IMR-90 (cell line): ENCODE measurements at regions not wholly inside any gene's neighbourhood (a gene's known extent, or its start where the extent isn't known, plus 50 kb on each side); places are given as distances from the start of the nearest gene placed in this dataset.

Experiments
- ATAC-seq: fragments of 200-7000 bp; cut with Tn5 transposase; 2 replicates; pipeline ENCODE4 v1.9.1; 2020; ENCODE audit warnings: low read depth, mild to moderate bottlenecking, moderate library complexity
- BruUV-seq: library from RNA; stranded (reverse); fragments of 400-500 nt; replicated peaks from 2 replicates; lab custom pipeline; 2021; lab: Mats Ljungman, UMichigan
- CTCF ChIA-PET: fragments of 300-600 bp; formaldehyde crosslinking; extraction: SDS; loops from one replicate; lab custom pipeline; 2021; ENCODE audit warnings: antibody characterized with exemption; lab: Yijun Ruan, JAX
- POLR2A ChIA-PET: fragments of 300-600 bp; sonication (Branson Sonifier 250); formaldehyde crosslinking; loops from one replicate; lab custom pipeline; 2022; ENCODE audit warnings: antibody characterized with exemption; ENCODE audit not compliant: unreplicated experiment; lab: Charles Lee
- DNase-seq: peaks from one replicate; pipeline ENCODE4 v3.0.0; 2013
- H2AFZ ChIP-seq: replicated peaks from 2 replicates; pipeline ENCODE3; 2013; ENCODE audit warnings: low read length, mild to moderate bottlenecking; ENCODE audit not compliant: poor library complexity
- H2AK5ac ChIP-seq: 2 replicates; pipeline ENCODE4 v1.6.1; 2013; ENCODE audit warnings: low read depth, low read length, inconsistent platforms
- H2AK9ac ChIP-seq: replicated peaks from 2 replicates; pipeline ENCODE3; 2013; ENCODE audit warnings: mild to moderate bottlenecking, low read depth, low read length, moderate library complexity; ENCODE audit not compliant: poor library complexity
- H2BK120ac ChIP-seq: 2 replicates; pipeline ENCODE4 v1.6.1; 2013; ENCODE audit warnings: low read depth, low read length, inconsistent platforms
- H2BK15ac ChIP-seq: 3 replicates; pipeline ENCODE4 v1.6.1; 2013; ENCODE audit warnings: low read depth, low read length, inconsistent platforms
- H2BK20ac ChIP-seq: 2 replicates; pipeline ENCODE4 v1.6.1; 2013; ENCODE audit warnings: low read depth, mild to moderate bottlenecking, inconsistent platforms, low read length, moderate library complexity
- H2BK5ac ChIP-seq: 2 replicates; pipeline ENCODE4 v1.6.1; 2013; ENCODE audit warnings: mild to moderate bottlenecking, low read depth, low read length, inconsistent platforms; ENCODE audit not compliant: poor library complexity, severe bottlenecking
- H3K14ac ChIP-seq: replicated peaks from 2 replicates; pipeline ENCODE4 v1.6.1; 2013; ENCODE audit warnings: low read depth, low read length, inconsistent platforms
- H3K18ac ChIP-seq: 2 replicates; pipeline ENCODE4 v1.6.1; 2013; ENCODE audit warnings: low read depth, low read length, control low read depth
- H3K23ac ChIP-seq: 2 replicates; pipeline ENCODE4 v1.6.1; 2013; ENCODE audit warnings: low read depth, low read length, inconsistent platforms
- H3K27ac ChIP-seq: 2 replicates; pipeline ENCODE4 v1.5.1; 2013; ENCODE audit warnings: mild to moderate bottlenecking, control low read depth, low read length; ENCODE audit not compliant: insufficient read depth
- H3K27me3 ChIP-seq: 2 replicates; pipeline ENCODE4 v1.6.1; 2013; ENCODE audit warnings: low read length; ENCODE audit not compliant: control insufficient read depth, insufficient read depth
- H3K36me3 ChIP-seq: 2 replicates; pipeline ENCODE4 v1.6.1; 2013; ENCODE audit warnings: low read length, mixed read lengths; ENCODE audit not compliant: control insufficient read depth, insufficient read depth
- H3K4ac ChIP-seq: 2 replicates; pipeline ENCODE4 v1.6.1; 2013; ENCODE audit warnings: low read depth, low read length, inconsistent platforms
- H3K4me1 ChIP-seq: 2 replicates; pipeline ENCODE4 v1.6.1; 2013; ENCODE audit warnings: low read length, mixed read lengths; ENCODE audit not compliant: control insufficient read depth, insufficient read depth
- H3K4me2 ChIP-seq: 2 replicates; pipeline ENCODE4 v1.6.1; 2013; ENCODE audit warnings: low read depth, mild to moderate bottlenecking, control low read depth, low read length, moderate library complexity
- H3K4me3 ChIP-seq: 2 replicates; pipeline ENCODE4 v1.5.1; 2013; ENCODE audit warnings: low read depth, mild to moderate bottlenecking, control low read depth, low read length, moderate library complexity; ENCODE audit not compliant: insufficient read depth
- H3K56ac ChIP-seq: 2 replicates; pipeline ENCODE4 v1.6.1; 2013; ENCODE audit warnings: low read length, inconsistent platforms; ENCODE audit not compliant: insufficient read depth; ENCODE audit errors: extremely low read depth
- H3K79me1 ChIP-seq, 2 experiments: 2 replicates each; pipeline ENCODE4 v1.6.1; 2013; ENCODE audit warnings: low read length in 2 of 2, inconsistent platforms in 1 of 2, low read depth in 1 of 2
- H3K9ac ChIP-seq: 2 replicates; pipeline ENCODE4 v1.6.1; 2013; ENCODE audit warnings: low read depth, low read length, control low read depth
- H3K9me1 ChIP-seq: 2 replicates; pipeline ENCODE4 v1.6.1; 2013; ENCODE audit warnings: low read length, inconsistent platforms; ENCODE audit not compliant: insufficient read depth
- H3K9me3 ChIP-seq: 2 replicates; pipeline ENCODE4 v1.6.1; 2013; ENCODE audit warnings: low read length; ENCODE audit not compliant: control insufficient read depth, insufficient read depth
- H4K20me1 ChIP-seq: 2 replicates; pipeline ENCODE4 v1.6.1; 2013; ENCODE audit warnings: low read length, inconsistent platforms; ENCODE audit not compliant: insufficient read depth
- H4K5ac ChIP-seq: 2 replicates; pipeline ENCODE4 v1.6.1; 2013; ENCODE audit warnings: mild to moderate bottlenecking, low read depth, low read length, control low read depth
- H4K8ac ChIP-seq, 2 experiments: 2 replicates each; pipeline ENCODE4 v1.6.1; 2013; ENCODE audit warnings: low read depth in 2 of 2, low read length in 2 of 2, control low read depth in 1 of 2, inconsistent platforms in 1 of 2
- H4K91ac ChIP-seq: 2 replicates; pipeline ENCODE4 v1.6.1; 2013; ENCODE audit warnings: low read depth, low read length, inconsistent platforms; ENCODE audit not compliant: insufficient read depth
- CHD1 ChIP-seq: IDR thresholded peaks from 2 replicates; pipeline ENCODE4 v1.6.1; 2012; ENCODE audit warnings: low read depth, low read length, improper control_type of control experiment
- FOS ChIP-seq: fragments of 150-350 bp; IDR thresholded peaks from 2 replicates; pipeline ENCODE4 v1.6.1; 2016; ENCODE audit warnings: low read depth, low read length
- MAZ ChIP-seq: IDR thresholded peaks from 2 replicates; pipeline ENCODE4 v1.6.1; 2012; ENCODE audit warnings: low read depth, mild to moderate bottlenecking, low read length, improper control_type of control experiment, moderate library complexity, borderline replicate concordance
- POLR2A ChIP-seq: IDR thresholded peaks from 2 replicates; pipeline ENCODE4 v1.6.1; 2012; ENCODE audit warnings: mild to moderate bottlenecking, low read depth, low read length
- RCOR1 ChIP-seq: IDR thresholded peaks from 2 replicates; pipeline ENCODE4 v1.6.1; 2012; ENCODE audit warnings: mild to moderate bottlenecking, low read length, improper control_type of control experiment; ENCODE audit not compliant: insufficient replicate concordance
- SMC3 ChIP-seq: fragments of 150-350 bp; IDR thresholded peaks from 2 replicates; pipeline ENCODE4 v1.6.1; 2016; ENCODE audit warnings: low read depth, mild to moderate bottlenecking, antibody characterized with exemption, low read length, moderate library complexity
- WGBS, 2 experiments: methylation state at CpG; one replicate each; pipeline versions ENCODE4 v1.1.5 to v1.1.7; 2013; ENCODE audit warnings: missing lambda C conversion rate in 2 of 2; ENCODE audit not compliant: insufficient read length in 1 of 2; ENCODE audit errors: extremely low coverage in 2 of 2; 5-methylcytosine and 5-hydroxymethylcytosine counted together
- dilution Hi-C: fragments of 300-500 bp; cut with HindIII; formaldehyde crosslinking; loops from one replicate; pipeline ENCODE4 v1.14.3; 2018; ENCODE audit warnings: low sequenced_read_pairs; ENCODE audit not compliant: unreplicated experiment
- in situ Hi-C: fragments of 300-500 bp; cut with MboI; formaldehyde crosslinking; loops from 3 replicates; pipeline ENCODE4 v1.14.3; 2019; ENCODE audit warnings: low sequenced_read_pairs, inconsistent platforms, mixed read lengths
- intact Hi-C: fragments of 100-400 bp; cut with micrococcal nuclease; formaldehyde crosslinking; loops from 2 replicates; pipeline ENCODE4 v1.10.0; 2022

DNA sequence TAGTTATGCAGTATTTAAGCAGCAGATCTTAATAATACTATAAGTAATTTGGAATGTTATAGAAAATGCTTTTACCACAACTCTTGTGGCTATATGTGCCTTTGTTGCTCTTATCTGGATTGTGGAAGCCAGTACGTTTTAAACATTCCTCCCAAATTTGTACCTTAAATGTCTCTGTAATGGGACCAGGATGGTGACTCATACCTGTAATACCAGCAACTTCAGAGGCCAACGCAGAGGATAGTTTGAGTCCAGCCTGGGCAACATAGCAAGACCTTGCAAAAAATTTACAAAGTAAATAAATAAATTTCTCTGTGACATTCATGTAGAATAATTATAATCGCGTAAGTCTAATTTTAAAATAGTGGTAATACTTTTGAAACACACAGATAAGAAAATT, 283.1 kb downstream of the POM121L12 start:
- no peaks in the 10 kb centered on the region for H3K27me3 ChIP-seq
- H2BK120ac ChIP-seq = no peak overlapping the region
- DNase-seq = no peak
- no peak overlapping the region for H2BK5ac ChIP-seq
- no peak overlapping the region for H4K8ac ChIP-seq
- no peak overlapping the region for H3K18ac ChIP-seq
- no peak overlapping the region for H3K4ac ChIP-seq
- ChIA-PET CTCF (no interaction called here), POLR2A (no interaction called here)
- no peak for TF ChIP-seq CHD1
- no peak for TF ChIP-seq SMC3
- no peak for TF ChIP-seq RCOR1
- no peak for TF ChIP-seq MAZ
- TF ChIP-seq POLR2A = no peak
- TF ChIP-seq FOS = no peak
- no peak overlapping the region for H3K56ac ChIP-seq
- BruUV-seq = no TSS peak
- H2BK20ac ChIP-seq = no peak overlapping the region
- H2AK9ac ChIP-seq = no peak overlapping the region
- H3K79me1 ChIP-seq = no peaks in the 10 kb centered on the region
- H3K9me3 ChIP-seq = peaks cover 5% of the 10 kb centered on the region; the same call in 1 of the 2 replicates
- no peak overlapping the region for H3K23ac ChIP-seq
- no peak overlapping the region for H3K4me2 ChIP-seq
- no peaks in the 10 kb centered on the region for H3K4me1 ChIP-seq
- H2AFZ ChIP-seq = no peak overlapping the region
- dilution Hi-C loops = no loop called here
- H4K20me1 ChIP-seq = no peaks in the 10 kb centered on the region
- H3K36me3 ChIP-seq = no peaks in the 10 kb centered on the region
- H4K5ac ChIP-seq = no peak overlapping the region
- H3K4me3 ChIP-seq = no peak overlapping the region
- in situ Hi-C loops = no loop called here
- H3K9ac ChIP-seq = no peak overlapping the region
- H3K14ac ChIP-seq = no peak overlapping the region
- H2BK15ac ChIP-seq = no peak overlapping the region
- H3K9me1 ChIP-seq = no peaks in the 10 kb centered on the region
- no peak overlapping the region for H4K91ac ChIP-seq
- H2AK5ac ChIP-seq = no peak overlapping the region
- WGBS, 2 experiments = no CpG with 5 or more reads among the region's 4 CpGs
- no peak overlapping the region for H3K27ac ChIP-seq
- intact Hi-C loops = no loop called here
- ATAC-seq = no peak
